Activated naive CD8-positive, alpha-beta T cell treated with anti-CD3 and anti-CD28 coated beads for 36 hours (primary cell): ENCODE measurements at regions not wholly inside any gene's neighbourhood (a gene's known extent, or its start where the extent isn't known, plus 50 kb on each side); places are given as distances from the start of the nearest gene placed in this dataset.

ENCODE experiments used
- DNase-seq: peaks from one replicate; pipeline ENCODE4 v3.0.0; 2021
- H3K27ac Mint-ChIP-seq: one replicate; pipeline ENCODE4 v1.8.0; 2022; ENCODE audit warnings: mild to moderate bottlenecking, moderate library complexity, mixed read lengths
- H3K27me3 Mint-ChIP-seq: one replicate; pipeline ENCODE4 v1.8.0; 2022; ENCODE audit warnings: mild to moderate bottlenecking, mixed read lengths
- H3K36me3 Mint-ChIP-seq: one replicate; pipeline ENCODE4 v1.8.0; 2021; ENCODE audit warnings: mild to moderate bottlenecking, mixed read lengths
- H3K4me1 Mint-ChIP-seq: one replicate; pipeline ENCODE4 v1.8.0; 2021; ENCODE audit warnings: mixed read lengths
- H3K4me3 Mint-ChIP-seq: one replicate; pipeline ENCODE4 v1.8.0; 2022; ENCODE audit warnings: mild to moderate bottlenecking, moderate library complexity, mixed read lengths
- H3K9me3 Mint-ChIP-seq: one replicate; pipeline ENCODE4 v1.8.0; 2022; ENCODE audit warnings: mixed read lengths

- no peaks in the 10 kb centered on the region for H3K27me3 Mint-ChIP-seq
- H3K27ac Mint-ChIP-seq, result peak overlapping the region; percentile 86
- peaks cover 66% of the 10 kb centered on the region for H3K4me1 Mint-ChIP-seq
- peak; percentile 55 for DNase-seq
- peak overlapping the region; percentile 72 for H3K4me3 Mint-ChIP-seq
- H3K9me3 Mint-ChIP-seq, result peaks cover 6% of the 10 kb centered on the region
- H3K36me3 Mint-ChIP-seq, result peaks cover 8% of the 10 kb centered on the region
Measured at GRCh38 chr10:7484456-7485243, 73.8 kb upstream of the SFMBT2 start.

GRCh38 chr10:7483848-7484247 lies 73.0 kb upstream of the SFMBT2 start:
- Mint-ChIP-seq H3K4me3 (peak overlapping the region; percentile 38), H3K36me3 (peaks cover 8% of the 10 kb centered on the region), H3K9me3 (peaks cover 6% of the 10 kb centered on the region), H3K27me3 (no peaks in the 10 kb centered on the region), H3K4me1 (peaks cover 71% of the 10 kb centered on the region), H3K27ac (peak overlapping the region; percentile 83)
- no peak for DNase-seq

GRCh38 chr10:7482992-7483391 lies 72.2 kb upstream of the SFMBT2 start:
- peaks cover 8% of the 10 kb centered on the region for H3K36me3 Mint-ChIP-seq
- DNase-seq, result no peak
- H3K27ac Mint-ChIP-seq, result peak overlapping the region; percentile 83
- H3K4me3 Mint-ChIP-seq, result no peak overlapping the region
- peaks cover 69% of the 10 kb centered on the region for H3K4me1 Mint-ChIP-seq
- no peaks in the 10 kb centered on the region for H3K27me3 Mint-ChIP-seq
- H3K9me3 Mint-ChIP-seq, result peaks cover 6% of the 10 kb centered on the region

GRCh38 chr10:7481368-7481765 lies 70.5 kb upstream of the SFMBT2 start:
- Mint-ChIP-seq H3K36me3 (peaks cover 6% of the 10 kb centered on the region), H3K27ac (peak overlapping the region; percentile 54), H3K9me3 (peaks cover 6% of the 10 kb centered on the region), H3K4me3 (no peak overlapping the region), H3K4me1 (peaks cover 71% of the 10 kb centered on the region), H3K27me3 (no peaks in the 10 kb centered on the region)
- DNase-seq, result no peak

- Mint-ChIP-seq H3K4me1 (peaks cover 71% of the 10 kb centered on the region), H3K36me3 (peaks cover 6% of the 10 kb centered on the region), H3K9me3 (peaks cover 4% of the 10 kb centered on the region), H3K27ac (peak overlapping the region; percentile 54), H3K27me3 (no peaks in the 10 kb centered on the region), H3K4me3 (no peak overlapping the region)
- no peak for DNase-seq
Measured at GRCh38 chr10:7480742-7481367, 70.0 kb upstream of the SFMBT2 start.

GRCh38 chr10:7479861-7480598 lies 69.2 kb upstream of the SFMBT2 start:
- Mint-ChIP-seq H3K27ac (peak overlapping the region; percentile 57), H3K4me1 (peaks cover 65% of the 10 kb centered on the region), H3K4me3 (no peak overlapping the region), H3K9me3 (peaks cover 2% of the 10 kb centered on the region), H3K27me3 (no peaks in the 10 kb centered on the region), H3K36me3 (peaks cover 3% of the 10 kb centered on the region)
- DNase-seq, result no peak

- Mint-ChIP-seq H3K36me3 (peaks cover 3% of the 10 kb centered on the region), H3K4me1 (peaks cover 56% of the 10 kb centered on the region), H3K9me3 (peaks cover 2% of the 10 kb centered on the region), H3K27me3 (no peaks in the 10 kb centered on the region), H3K4me3 (peak overlapping the region; percentile 19), H3K27ac (peak overlapping the region; percentile 57)
- DNase-seq, result no peak
Measured at GRCh38 chr10:7478727-7479457, 68.1 kb upstream of the SFMBT2 start.

- Mint-ChIP-seq H3K4me1 (peaks cover 48% of the 10 kb centered on the region), H3K36me3 (no peaks in the 10 kb centered on the region), H3K27ac (no peak overlapping the region), H3K27me3 (no peaks in the 10 kb centered on the region), H3K9me3 (no peaks in the 10 kb centered on the region), H3K4me3 (no peak overlapping the region)
- no peak for DNase-seq
Measured at GRCh38 chr10:7477538-7478334, 66.9 kb upstream of the SFMBT2 start.

GRCh38 chr10:7475939-7476338 lies 65.1 kb upstream of the SFMBT2 start:
- Mint-ChIP-seq H3K4me3 (no peak overlapping the region), H3K9me3 (no peaks in the 10 kb centered on the region), H3K36me3 (no peaks in the 10 kb centered on the region), H3K27me3 (no peaks in the 10 kb centered on the region), H3K27ac (no peak overlapping the region), H3K4me1 (peaks cover 48% of the 10 kb centered on the region)
- no peak for DNase-seq

GRCh38 chr10:7475046-7475911 lies 64.4 kb upstream of the SFMBT2 start:
- H3K4me3 Mint-ChIP-seq, result no peak overlapping the region
- no peak for DNase-seq
- no peak overlapping the region for H3K27ac Mint-ChIP-seq
- no peaks in the 10 kb centered on the region for H3K36me3 Mint-ChIP-seq
- no peaks in the 10 kb centered on the region for H3K27me3 Mint-ChIP-seq
- no peaks in the 10 kb centered on the region for H3K9me3 Mint-ChIP-seq
- H3K4me1 Mint-ChIP-seq, result peaks cover 49% of the 10 kb centered on the region

- H3K36me3 Mint-ChIP-seq, result no peaks in the 10 kb centered on the region
- no peak overlapping the region for H3K27ac Mint-ChIP-seq
- H3K4me1 Mint-ChIP-seq, result peaks cover 47% of the 10 kb centered on the region
- no peak for DNase-seq
- H3K27me3 Mint-ChIP-seq, result no peaks in the 10 kb centered on the region
- H3K9me3 Mint-ChIP-seq, result no peaks in the 10 kb centered on the region
- no peak overlapping the region for H3K4me3 Mint-ChIP-seq
Measured at GRCh38 chr10:7474388-7474787, 63.6 kb upstream of the SFMBT2 start.

- Mint-ChIP-seq H3K27ac (no peak overlapping the region), H3K4me3 (no peak overlapping the region), H3K9me3 (no peaks in the 10 kb centered on the region), H3K27me3 (no peaks in the 10 kb centered on the region), H3K4me1 (peaks cover 39% of the 10 kb centered on the region), H3K36me3 (no peaks in the 10 kb centered on the region)
- no peak for DNase-seq
Measured at GRCh38 chr10:7473474-7473873, 62.6 kb upstream of the SFMBT2 start.

GRCh38 chr10:7471720-7472367 lies 61.0 kb upstream of the SFMBT2 start:
- DNase-seq, result peak; percentile 21
- no peaks in the 10 kb centered on the region for H3K27me3 Mint-ChIP-seq
- H3K9me3 Mint-ChIP-seq, result no peaks in the 10 kb centered on the region
- H3K27ac Mint-ChIP-seq, result no peak overlapping the region
- H3K4me1 Mint-ChIP-seq, result peaks cover 35% of the 10 kb centered on the region
- peak overlapping the region; percentile 61 for H3K4me3 Mint-ChIP-seq
- H3K36me3 Mint-ChIP-seq, result no peaks in the 10 kb centered on the region
